Mesenteric fat pad (tissue), 1 donor: ENCODE measurements at regions not wholly inside any gene's neighbourhood (a gene's known extent, or its start where the extent isn't known, plus 50 kb on each side); places are given as distances from the start of the nearest gene placed in this dataset.
"Not testable (repeated sequence)": the region's sequence is repeated elsewhere in the genome, so short reads cannot be mapped to it uniquely, and the experiment has no call there.

ENCODE experiments used
- DNase-seq: peaks from one replicate; pipeline ENCODE4 v3.0.0-alpha.2; 2020; ENCODE audit warnings: low spot score
- donor health status: DM: yes; HTN: yes; CAD: no.

DNA sequence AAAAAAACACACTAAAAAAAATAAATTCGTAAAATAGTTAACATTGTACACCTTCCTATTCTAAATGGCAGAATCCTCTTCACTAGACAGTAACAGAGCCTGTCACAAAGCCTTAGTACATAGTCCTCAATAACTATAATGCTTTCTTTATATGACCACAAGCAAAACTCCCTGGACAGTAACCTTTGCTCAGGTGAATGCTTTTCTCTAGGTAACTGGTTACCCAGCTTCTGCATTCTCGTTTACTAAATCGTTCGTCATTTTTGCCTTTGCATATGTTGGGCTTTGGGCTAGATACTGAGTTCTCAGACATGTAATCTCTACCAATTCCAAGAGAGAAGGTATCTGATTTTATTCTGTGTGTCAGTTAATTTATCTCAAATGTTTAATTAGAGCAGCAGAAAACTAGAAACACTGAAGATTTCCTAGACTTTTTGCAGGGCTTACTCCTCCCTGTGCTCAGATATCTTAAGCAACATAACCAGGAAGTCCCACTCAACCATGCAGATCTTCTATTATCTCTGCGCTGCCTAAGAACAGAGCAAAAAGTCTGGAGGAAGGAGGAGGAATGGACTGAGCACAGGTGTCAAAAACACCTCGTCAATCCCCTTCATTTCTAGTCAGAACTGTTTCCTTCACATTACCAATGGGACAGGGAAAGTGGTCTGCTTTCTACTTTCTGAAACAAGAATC, 247.7 kb downstream of the SOCS6 start:
- DNase-seq = no peak

DNA sequence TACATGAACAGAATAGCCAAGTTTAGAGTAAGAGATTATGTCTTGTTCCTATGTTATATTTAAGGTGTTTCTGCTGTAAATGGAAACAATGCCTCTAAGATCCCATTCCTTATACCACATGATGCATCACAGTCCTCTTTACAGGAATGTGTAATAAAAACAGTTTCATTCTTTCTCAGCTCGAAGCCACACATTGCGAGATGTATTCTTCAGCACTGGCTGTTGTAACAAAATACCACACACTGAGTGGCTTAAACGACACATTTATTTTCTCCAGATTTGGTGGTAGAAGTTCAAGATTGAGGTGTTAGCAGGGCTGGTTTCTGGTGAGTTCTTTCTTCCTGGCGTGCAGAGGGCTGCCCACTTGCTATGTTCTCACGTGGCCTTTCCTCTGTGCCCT, 246.2 kb downstream of the SOCS6 start:
- no peak for DNase-seq

DNA sequence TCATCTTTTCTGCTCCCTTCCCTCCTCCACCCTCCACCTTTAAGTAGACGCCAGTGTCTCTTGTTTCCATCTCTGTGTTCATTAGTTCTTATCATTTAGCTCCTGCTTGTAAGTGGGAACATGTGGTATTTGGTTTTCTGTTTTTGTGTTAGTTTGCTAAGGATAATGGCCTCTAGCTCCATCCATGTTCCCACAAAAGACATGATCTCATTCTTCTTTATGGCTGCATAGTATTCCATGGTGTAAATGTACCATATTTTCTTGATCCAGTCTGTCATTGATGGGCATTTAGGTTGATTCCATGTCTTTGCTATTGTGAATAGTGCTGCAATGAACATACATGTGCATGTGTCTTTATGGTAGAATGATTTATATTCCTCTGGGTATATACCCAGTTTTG, 236.5 kb downstream of the SOCS6 start:
- not testable (repeated sequence) for DNase-seq

DNA sequence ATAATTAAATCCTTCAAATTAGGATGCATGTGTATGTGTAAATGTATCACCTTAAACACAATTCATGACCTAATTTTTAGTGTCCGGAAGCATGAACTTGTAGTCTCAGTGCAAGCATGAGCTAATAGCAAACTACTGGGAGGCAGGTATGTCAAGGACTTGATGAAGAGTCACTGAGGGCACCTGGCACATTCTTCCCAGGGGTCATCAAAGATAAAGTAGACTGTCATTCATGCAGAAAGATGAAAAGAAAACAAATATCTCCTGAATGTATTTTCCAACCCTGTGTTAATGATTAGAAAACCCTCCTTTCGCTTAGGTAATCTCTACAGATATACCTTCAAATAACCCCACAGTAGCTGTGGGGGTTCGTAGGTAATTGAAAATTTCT, 234.9 kb downstream of the SOCS6 start:
- DNase-seq = no peak

DNA sequence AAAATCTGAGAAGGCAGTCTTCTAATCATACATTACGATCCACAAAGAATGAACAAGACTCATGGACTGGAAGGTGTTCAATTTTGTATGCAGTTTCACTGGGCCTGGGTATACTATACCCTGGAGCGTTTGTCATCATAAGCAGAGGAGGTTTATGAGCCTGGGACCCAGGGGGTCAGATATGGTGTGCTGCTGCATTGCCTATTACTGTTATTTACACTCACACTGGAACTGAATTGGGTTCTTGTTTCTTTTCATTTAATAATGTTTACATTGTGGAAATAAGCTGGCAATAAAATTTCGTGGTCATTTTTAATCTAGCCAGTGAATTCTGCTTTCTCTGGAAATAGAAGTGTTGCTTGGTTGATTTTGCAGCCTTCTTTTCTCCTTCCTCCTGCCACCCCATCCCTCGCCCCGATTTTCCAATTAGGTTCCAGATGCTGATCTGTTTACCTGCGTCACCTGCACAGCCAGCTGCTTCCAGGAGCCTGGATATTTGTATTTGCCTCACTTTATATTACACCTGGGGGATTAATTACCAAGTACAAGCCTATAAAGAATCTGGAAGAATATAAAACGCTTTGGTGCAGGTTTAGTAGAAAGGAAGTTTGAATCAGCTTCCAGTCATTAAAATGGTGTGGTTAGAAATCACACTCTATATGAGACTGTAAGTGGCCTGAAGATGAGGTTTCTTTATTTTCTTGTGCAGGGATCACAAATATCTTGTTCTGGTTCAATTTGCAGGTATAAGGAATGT, 234.4 kb downstream of the SOCS6 start:
- DNase-seq = no peak

DNA sequence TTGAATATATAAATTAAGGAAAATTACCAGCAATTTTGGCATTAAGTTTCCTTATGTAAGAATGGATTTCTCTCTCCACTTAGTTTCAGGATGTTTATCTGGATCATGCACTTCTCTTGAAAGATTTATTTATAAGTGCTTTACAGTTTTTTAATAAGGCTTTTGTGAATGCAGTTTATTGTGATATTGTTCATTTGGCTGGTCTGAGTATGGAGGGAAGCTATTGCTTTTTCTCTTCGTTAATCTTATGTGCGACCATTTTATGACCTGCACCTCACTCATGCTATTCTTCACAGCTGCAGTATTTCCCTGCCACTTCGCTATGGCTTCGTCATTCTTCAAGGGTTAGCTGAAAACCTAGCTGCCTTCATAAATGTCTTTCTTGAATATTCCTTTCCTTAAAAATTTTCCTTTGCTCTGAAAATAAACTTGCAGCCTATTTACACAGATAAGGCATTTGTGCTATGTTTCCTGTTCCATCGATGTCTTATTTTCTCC, 233.4 kb downstream of the SOCS6 start:
- DNase-seq = no peak

DNA sequence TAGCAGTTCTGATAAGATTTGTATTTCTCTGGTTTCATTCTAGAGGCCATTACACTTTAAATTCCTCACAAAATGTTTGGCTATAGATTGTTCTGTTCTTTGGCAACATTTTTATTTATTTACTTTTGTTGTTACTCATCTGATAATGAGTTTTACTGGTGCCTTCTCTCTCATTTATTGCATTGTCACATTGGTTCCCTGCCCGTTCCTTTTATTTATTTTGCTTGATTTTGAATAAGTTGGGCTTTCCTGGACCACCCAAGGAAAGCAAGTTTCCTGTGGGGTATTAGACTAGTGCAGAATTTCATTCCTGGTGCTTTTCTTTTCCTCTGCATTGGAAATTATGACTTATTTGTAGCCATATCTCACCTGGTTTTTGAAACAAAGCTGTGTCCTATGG, 232.0 kb downstream of the SOCS6 start:
- no peak for DNase-seq

DNA sequence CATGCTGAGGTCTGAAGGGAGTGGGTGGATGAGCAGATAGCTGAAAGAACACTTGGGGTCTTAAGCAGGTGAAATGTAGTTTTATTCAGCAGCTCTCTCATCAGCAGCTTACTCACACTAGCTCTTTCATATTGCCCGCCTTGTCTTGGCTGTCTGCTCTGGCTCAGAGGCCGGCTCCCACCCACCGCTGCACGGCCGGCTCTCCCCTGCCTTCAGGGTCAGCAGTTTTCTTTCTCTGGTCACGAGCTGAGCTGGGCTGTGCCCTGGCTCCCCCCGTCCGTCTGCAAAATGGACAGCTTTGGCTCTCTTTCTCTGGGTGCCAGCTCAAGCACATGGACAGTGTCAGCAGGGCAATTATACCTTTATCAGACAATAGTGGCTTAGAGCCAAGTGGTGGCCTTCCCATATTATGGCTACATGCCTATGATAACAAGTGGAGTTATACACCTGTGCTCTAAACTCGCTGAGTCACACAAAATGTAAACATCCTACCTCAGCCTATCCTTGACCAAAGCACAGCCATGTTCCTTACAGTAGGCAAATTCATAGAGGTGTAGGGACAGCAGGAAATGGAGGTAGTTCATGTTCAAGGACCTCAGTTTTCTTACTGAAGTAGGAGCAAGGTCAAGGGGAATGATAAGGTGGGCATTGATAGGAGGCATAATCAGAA, 224.8 kb downstream of the SOCS6 start:
- DNase-seq = no peak

DNA sequence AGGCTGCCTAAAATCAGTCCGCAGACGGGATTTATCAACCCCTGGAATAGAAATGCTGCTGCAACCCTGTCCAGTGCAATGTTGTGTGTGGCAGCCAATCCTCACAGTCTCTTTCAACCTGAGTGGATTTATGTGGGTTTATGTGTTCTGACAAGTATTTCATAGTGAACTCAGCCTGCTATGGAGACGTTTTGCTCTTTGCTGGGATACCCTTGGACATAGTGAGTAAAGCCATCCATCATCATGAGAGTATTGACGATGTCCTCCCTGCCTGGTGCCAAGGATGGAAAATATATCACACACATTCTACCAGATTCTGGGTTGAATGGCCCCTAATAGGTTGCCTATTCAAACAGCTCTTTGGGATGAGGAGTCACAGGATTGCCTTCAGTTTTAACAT, 219.1 kb downstream of the SOCS6 start:
- DNase-seq = no peak

DNA sequence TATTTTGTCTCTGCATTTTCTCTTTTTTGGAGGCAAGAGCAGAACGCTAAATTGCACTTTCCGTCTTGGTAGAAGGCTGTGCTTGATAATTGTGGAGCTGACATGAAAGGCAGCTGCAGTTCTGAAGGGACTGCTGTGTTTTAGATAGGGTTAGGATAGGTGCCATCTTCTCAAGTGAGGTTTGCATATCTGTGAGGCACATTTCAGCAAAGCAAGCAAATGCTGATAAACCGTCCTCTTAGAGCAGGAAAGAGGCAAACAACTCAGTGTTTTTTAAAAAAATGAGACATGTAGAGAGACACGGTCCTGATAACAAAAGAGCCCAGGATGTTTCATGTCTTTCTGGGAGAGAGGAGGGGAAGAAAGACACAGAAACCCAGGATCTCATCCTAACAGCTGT, 217.7 kb downstream of the SOCS6 start:
- no peak for DNase-seq

DNA sequence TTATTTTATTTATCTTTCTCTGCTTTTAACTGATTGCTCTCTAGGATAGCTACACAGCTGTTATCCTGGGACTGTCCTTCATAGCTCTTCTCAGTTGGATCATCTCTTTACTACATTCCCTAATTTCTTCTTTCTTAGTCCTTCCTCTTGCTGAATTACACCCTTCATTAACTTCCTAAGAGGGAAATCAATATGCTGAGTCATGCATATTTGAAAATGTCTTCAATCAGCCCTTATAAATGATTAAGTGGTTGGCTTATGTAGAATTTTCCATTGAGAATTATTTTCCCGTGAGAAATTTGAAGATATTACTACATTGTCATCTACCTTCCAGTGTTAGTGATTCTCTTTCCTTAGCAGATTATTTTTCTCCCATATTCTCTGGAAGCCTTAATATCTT, 214.2 kb downstream of the SOCS6 start:
- no peak for DNase-seq

DNA sequence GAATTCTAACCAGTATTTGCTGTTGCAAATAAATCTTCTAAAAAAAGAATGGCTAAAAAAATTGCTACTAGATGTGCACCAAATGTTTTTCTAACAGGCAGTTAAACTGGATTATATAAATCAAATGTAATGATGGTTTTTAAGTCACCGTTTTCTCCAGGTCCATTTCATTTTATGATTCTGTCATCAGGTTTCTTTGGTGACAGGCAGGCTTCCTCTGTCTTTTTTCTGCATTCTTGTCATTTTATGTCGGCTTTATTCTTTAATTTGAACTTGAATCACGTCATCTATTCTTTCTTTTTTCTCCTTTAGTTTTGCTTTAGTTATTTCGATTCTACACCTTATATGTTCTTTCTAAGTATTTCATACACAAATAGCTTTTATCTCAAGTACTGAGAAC, 212.5 kb downstream of the SOCS6 start:
- DNase-seq = no peak

DNA sequence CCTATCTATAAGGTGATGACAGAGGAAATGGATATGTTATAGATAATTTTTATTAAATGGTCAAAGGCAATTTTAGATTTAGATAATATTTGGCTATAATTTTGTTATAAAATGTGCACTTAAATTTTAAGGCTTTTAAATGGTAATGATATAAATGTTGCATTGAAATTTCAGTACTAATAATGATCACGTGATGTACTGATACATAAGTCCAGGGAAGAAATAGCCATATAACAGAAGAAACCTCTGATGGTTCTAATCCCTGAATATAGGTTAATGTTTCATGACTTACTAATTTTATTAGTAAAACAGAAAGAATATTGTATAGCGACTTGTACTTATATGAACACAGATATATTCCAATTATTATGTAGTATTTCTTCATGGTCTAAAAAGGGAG, 211.9 kb downstream of the SOCS6 start:
- DNase-seq = no peak

DNA sequence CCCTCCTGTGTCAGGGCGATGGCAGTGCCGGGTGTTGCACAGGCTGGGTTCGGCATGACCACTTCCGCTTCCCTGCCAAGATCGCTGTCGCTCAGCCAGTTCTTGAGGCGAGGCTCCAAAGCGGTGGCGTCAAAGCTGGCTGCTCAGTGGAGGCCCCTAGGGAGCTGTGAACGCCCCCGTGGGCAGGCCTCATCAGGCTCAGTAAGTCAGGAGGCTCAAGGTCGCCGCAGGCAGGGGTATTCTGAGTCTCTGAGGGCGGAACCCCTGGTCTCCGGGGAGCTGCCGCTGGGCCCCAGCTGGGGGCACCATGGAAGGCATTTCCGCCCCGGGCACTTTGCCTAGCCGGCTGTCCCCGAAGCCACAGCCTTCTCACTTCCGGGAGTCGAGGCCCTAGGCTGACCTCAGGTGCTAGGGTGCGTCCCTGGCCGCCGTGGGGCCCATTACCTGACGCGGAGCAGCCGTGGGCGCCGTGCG, 210.4 kb downstream of the SOCS6 start:
- no peak for DNase-seq

DNA sequence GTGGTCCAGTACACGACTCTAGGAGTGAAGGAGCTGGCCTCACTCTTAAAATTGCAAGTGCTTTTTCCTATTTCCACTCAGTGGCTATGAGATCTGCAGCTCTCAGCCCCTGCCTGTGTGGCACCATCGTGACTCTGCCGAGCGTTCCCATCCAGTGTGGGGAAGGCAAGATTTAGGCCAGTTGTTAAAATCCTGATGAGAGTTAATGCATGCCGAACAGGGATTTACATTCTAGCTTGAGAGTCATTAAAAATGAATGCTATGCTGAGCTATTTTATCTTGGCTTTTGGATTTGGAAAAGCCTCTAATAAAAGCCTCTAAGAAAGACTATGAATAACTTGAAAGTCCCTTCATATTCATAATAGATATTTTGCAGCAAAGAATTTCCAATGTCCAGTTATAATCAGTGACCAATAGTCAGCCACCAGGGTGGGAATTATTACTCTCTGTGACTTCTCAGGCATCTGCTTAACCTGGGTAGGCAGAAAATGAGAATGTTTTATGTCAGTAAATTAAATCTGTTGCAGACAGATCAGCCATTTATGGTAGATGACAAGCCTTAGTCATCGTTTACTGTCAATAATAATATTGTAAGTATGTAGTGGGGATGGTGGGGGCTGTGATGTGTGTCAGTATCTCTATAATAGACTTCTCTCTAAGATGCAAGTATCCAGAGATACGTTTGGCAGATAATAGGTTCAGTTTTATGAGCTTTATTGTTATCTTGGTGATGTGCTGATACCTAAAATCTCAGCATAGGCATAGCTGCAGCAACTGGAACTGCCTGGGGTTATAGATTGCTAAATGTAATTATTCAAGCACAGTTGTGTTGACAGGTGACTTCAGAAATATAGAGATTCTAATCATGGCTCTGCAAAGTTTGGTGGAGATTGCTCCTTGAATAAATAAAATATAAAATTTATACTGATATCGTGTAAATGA, 207.8 kb downstream of the SOCS6 start:
- DNase-seq = no peak

DNA sequence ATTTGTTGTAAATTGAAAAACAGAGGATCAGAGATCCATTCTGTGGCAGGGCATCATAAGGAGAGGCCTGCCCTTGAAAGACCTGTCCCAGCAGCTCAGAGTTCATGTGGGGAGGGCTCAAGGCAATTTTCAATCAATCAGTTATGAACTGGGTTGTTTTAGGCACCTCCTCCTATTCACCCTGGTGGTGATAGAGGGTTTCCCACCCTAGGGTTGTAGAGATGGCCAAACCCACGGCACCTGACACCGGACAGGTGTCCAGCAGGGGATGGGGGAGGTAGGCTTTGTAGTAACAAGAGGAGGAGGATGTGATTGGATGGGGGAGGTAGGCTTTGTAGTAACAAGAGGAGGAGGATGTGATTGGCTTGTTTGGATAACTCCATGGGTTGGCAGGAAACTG, 205.7 kb downstream of the SOCS6 start:
- DNase-seq = no peak

DNA sequence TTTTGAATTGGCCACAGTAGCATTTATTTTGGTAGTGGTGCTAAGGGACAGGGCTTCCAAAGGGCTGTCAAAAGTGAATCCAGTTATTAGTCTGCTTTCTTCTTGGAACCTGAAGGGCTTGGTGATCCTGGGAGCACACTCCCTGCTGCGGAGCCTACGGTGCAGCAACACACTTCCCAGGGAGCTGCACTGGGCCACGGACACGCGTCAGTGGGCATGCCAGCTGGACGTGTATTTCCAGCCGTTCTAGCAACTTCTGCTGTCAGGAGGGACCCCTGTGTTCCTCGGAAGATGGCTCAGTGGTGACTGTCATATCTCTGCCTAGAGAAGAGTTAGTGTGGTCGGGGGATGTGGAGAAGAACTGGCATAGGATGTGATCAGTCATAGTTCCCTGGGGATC, 204.6 kb downstream of the SOCS6 start:
- no peak for DNase-seq

DNA sequence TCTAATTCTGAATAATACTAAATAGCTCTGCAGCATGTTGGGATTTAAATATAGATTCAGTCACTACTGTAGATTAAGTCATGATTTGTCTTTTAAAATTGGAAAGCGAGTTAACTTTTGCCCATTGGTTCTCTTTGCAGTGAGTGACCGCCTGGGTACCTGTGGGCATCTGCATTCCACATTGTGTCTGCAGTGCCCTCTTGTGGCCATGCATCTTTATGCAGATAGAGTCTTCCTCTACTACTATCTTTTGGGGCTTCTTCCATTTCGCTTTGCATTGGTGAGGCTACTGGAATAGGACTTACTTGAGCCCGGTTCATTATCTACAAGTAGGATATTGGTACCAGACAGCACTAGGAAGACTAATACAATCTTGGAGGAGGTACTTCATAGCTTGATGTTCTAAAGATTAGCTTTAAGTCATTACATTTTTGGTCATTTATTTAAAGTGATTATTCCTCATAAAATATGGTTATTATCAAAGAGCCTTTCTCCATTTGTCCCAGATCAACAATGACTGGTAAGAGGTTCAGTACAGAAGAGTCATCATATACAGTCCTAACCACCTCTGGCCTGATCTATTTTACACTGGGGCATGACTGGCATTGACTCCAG, 203.0 kb downstream of the SOCS6 start:
- DNase-seq = no peak

DNA sequence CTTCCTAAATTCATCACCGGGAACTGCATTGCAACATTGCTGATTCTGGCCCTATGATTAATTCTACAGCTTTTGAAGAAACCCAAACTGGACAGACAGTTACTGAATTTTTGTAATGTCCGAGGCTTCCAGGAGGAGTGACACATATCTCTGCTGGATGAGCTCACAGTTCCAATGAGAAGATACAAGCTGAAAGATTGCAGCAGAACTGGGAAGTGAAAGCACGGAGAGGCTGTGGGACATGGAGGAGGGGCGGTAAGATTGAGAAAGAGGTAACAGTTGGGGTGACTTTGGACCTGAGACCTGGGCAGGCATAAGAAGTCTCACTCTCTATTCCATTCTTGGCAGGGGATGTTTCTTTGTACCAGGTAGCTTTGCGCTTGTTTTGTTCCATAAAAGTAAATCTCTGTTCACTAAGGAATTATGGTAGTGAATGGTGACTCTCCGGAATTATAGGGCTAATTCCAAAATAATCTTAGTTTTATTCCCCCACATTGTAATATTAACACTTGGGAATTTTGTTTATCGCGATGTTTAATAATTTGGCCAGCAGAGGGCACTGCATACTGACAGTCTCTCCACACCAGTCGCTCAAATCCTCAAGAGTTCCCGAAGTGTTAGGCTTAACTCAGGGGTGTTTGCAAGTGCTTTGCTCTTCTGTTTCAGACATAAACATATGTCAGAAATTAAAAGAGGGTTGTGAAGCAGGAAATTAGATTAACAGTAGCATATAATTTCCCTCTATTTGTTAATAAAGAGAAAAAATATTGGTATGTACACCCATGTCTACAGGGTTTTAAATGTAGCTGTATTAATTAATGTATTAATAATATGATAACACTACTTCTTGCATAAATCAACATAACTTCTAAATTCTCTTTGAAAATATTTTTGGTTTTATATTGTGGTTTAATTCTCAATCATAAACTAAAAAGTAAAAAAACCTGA, 201.4 kb downstream of the SOCS6 start:
- no peak for DNase-seq

DNA sequence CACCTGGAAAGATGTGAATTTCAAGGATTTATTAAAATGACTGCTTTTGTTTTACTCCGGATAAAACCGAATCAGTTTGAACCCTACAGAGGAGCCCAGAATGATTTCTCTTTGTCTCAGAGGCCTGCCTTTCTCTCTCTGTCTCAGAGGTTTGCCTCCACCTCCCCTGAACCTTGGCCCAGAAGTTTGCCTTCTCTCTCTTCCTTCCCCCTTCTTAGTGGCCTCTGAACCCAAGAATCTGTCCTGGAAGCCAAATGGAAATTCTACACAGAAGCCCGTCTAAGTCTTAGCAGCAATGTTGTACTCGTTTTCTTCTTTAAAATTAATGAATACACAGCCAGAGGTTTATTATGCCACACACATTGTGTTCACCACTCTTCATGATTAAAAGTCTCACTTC, 200.7 kb downstream of the SOCS6 start:
- DNase-seq = no peak
